ENCODE measurements at regions not wholly inside any gene's neighbourhood (a gene's known extent, or its start where the extent isn't known, plus 50 kb on each side); places are given as distances from the start of the nearest gene placed in this dataset.

DNA sequence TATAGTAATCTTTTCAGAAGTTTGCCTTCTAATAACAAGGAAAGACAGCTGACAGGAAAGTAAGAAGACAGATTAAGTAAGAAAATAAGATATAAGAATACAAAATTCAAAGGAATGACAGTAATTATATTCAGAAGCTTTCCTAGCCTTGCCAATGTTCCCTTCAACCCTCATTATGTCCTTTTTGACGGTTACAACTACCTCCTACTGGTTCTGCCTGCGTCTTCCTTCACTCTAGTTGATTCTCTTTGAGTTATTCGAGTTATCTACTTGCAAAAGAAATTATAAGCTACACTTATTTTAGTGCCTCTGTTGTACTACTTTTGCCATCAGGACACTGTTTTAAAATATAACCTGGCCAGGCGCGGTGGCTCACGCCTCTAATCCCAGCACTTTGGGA is 218.9 kb upstream of the GYPC start:
- H3K27ac ChIP-seq: no peak overlapping the region
- TF ChIP-seq, protein P1, sequence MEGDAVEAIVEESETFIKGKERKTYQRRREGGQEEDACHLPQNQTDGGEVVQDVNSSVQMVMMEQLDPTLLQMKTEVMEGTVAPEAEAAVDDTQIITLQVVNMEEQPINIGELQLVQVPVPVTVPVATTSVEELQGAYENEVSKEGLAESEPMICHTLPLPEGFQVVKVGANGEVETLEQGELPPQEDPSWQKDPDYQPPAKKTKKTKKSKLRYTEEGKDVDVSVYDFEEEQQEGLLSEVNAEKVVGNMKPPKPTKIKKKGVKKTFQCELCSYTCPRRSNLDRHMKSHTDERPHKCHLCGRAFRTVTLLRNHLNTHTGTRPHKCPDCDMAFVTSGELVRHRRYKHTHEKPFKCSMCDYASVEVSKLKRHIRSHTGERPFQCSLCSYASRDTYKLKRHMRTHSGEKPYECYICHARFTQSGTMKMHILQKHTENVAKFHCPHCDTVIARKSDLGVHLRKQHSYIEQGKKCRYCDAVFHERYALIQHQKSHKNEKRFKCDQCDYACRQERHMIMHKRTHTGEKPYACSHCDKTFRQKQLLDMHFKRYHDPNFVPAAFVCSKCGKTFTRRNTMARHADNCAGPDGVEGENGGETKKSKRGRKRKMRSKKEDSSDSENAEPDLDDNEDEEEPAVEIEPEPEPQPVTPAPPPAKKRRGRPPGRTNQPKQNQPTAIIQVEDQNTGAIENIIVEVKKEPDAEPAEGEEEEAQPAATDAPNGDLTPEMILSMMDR (IDR thresholded peaks at IDR 0.05): no peak
- no peak for TF ChIP-seq ZFX (IDR thresholded peaks at IDR 0.05; ENCODE audit: borderline replicate concordance)

- no peak overlapping the region for H3K27ac ChIP-seq
- TF ChIP-seq, protein P1 (IDR thresholded peaks at IDR 0.05): no peak
- TF ChIP-seq ZFX (IDR thresholded peaks at IDR 0.05; ENCODE audit: borderline replicate concordance): no peak
Measured at GRCh38 chr2:126444512-126444911, 211.4 kb upstream of the GYPC start.

- TF ChIP-seq ZFX (IDR thresholded peaks at IDR 0.05; ENCODE audit: borderline replicate concordance): no peak
- TF ChIP-seq, protein P1 (IDR thresholded peaks at IDR 0.05): no peak
- no peak overlapping the region for H3K27ac ChIP-seq
Measured at GRCh38 chr2:126446106-126446695, 209.8 kb upstream of the GYPC start.

DNA sequence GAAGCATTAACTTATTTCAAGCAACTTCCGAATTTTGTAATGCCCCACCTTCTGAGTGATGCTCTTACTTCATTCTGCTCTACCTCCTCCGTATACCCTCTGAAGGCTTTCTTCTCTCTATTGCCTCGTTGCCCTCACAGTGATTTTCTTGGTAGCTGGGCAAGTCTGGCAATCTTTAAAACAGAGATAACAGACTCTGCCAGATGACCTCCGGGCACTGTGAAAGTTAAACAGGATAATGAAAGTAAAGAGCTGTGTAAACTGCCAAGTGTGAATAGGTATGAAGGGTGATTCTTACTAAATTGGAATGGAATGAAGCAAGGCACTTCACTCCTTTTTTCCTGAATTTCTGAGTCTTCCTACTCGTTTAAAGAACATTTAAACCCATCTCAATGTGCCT is 207.3 kb upstream of the GYPC start:
- TF ChIP-seq, protein P1 (IDR thresholded peaks at IDR 0.05): no peak
- no peak for TF ChIP-seq ZFX (IDR thresholded peaks at IDR 0.05; ENCODE audit: borderline replicate concordance)
- no peak overlapping the region for H3K27ac ChIP-seq

DNA sequence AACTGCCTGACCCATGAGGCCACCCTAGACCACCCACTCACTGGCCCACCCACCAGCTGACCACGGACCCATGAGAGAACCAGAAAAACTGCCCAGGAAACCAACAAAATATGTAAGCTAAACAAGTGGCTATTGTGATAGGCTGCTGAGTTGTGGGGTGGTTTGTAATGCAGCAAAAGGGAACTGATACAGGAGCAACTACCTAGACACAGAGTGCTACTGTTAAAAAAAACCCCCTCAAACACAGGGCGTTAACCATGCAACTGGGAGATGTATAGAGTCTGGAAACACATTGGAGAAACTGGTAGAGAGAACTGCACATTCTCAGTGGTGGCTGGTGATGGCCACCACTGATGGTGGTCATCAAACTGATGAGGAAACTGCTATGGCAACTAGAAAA is 206.3 kb upstream of the GYPC start:
- H3K27ac ChIP-seq: no peak overlapping the region
- TF ChIP-seq ZFX (IDR thresholded peaks at IDR 0.05; ENCODE audit: borderline replicate concordance): no peak
- TF ChIP-seq, protein P1 (IDR thresholded peaks at IDR 0.05): no peak

- H3K27ac ChIP-seq: no peak overlapping the region
Measured at GRCh38 chr2:126463892-126464674, 191.9 kb upstream of the GYPC start.

More at GRCh38 chr2:126463892-126464674, 191.9 kb upstream of the GYPC start:
- no peak for TF ChIP-seq ZFX (IDR thresholded peaks at IDR 0.05; ENCODE audit: borderline replicate concordance)
- TF ChIP-seq, protein P1 (IDR thresholded peaks at IDR 0.05): no peak

All from 22Rv1 (cell line).